A673 (cell line): ENCODE measurements at regions not wholly inside any gene's neighbourhood (a gene's known extent, or its start where the extent isn't known, plus 50 kb on each side); places are given as distances from the start of the nearest gene placed in this dataset.

Experiments
- EZH2 ChIP-seq: fragments of 200-600 bp; sonication (generic); IDR thresholded peaks from 2 replicates; pipeline ENCODE4 v1.6.1; 2017; ENCODE audit warnings: borderline replicate concordance, low read depth, mild to moderate bottlenecking, mixed read lengths, antibody characterized with exemption, low read length; ENCODE audit not compliant: poor library complexity, severe bottlenecking
- TF ChIP-seq, protein P1 (sequence below): fragments of 300-800, 200-600 bp; sonication (generic); conservative IDR thresholded peaks from 2 replicates; pipeline ENCODE4 v1.5.1; 2017; ENCODE audit warnings: low read depth, mild to moderate bottlenecking, antibody characterized with exemption, low read length, moderate library complexity, mixed read lengths

DNA sequence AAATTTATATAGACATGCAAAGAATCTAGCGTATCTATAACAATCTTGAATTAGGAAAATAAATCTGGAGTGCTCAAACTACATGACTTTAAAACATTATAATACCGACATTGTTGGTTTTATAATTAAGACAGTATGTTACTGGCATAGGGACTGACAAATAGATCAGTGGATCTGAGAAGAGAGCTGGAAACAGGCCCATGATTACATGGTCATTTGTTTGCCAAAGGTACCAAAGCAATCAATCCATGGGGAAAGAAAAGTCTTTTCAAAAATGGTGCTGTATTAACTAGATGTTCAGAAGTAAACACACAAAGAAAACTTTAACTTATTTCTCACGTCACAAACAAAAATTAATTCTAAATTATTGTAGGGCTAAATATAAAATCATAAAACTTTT is 124.2 kb downstream of the BCL2L11 start:
- TF ChIP-seq, protein P1, sequence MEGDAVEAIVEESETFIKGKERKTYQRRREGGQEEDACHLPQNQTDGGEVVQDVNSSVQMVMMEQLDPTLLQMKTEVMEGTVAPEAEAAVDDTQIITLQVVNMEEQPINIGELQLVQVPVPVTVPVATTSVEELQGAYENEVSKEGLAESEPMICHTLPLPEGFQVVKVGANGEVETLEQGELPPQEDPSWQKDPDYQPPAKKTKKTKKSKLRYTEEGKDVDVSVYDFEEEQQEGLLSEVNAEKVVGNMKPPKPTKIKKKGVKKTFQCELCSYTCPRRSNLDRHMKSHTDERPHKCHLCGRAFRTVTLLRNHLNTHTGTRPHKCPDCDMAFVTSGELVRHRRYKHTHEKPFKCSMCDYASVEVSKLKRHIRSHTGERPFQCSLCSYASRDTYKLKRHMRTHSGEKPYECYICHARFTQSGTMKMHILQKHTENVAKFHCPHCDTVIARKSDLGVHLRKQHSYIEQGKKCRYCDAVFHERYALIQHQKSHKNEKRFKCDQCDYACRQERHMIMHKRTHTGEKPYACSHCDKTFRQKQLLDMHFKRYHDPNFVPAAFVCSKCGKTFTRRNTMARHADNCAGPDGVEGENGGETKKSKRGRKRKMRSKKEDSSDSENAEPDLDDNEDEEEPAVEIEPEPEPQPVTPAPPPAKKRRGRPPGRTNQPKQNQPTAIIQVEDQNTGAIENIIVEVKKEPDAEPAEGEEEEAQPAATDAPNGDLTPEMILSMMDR, result no peak
- TF ChIP-seq EZH2, result no peak
